CD4-positive, CD25-positive, alpha-beta regulatory T cell (primary cell): ENCODE measurements at regions not wholly inside any gene's neighbourhood (a gene's known extent, or its start where the extent isn't known, plus 50 kb on each side); places are given as distances from the start of the nearest gene placed in this dataset.

Experiments used
- ATAC-seq, 2 donors: fragments of 150-1000 bp; cut with Tn5 transposase; one replicate each; pipeline ENCODE4 v1.10.0; 2021; ENCODE audit warnings: low read depth in 2 of 2, moderate number of reproducible peaks in 2 of 2, moderate library complexity in 1 of 2
- DNase-seq, 3 donors: peaks; one replicate each; pipeline versions ENCODE4 v3.0.0 to v3.0.0-alpha.2; 2012 to 2022; ENCODE audit warnings: mixed read lengths in 1 of 3
- H3K27ac ChIP-seq: one replicate; pipeline ENCODE4 v1.7.0; 2013; ENCODE audit warnings: mild to moderate bottlenecking, low read length; ENCODE audit not compliant: insufficient read depth, poor library complexity, severe bottlenecking
- H3K27me3 ChIP-seq: one replicate; pipeline ENCODE4 v1.7.0; 2013; ENCODE audit warnings: low read length; ENCODE audit not compliant: control insufficient read depth, insufficient read depth
- H3K36me3 ChIP-seq: one replicate; pipeline ENCODE4 v1.7.0; 2013; ENCODE audit warnings: mild to moderate bottlenecking, low read length, moderate library complexity; ENCODE audit not compliant: control insufficient read depth, insufficient read depth
- H3K4me1 ChIP-seq: 2 replicates; pipeline ENCODE4 v1.7.0; 2013; ENCODE audit warnings: mild to moderate bottlenecking, low read length; ENCODE audit not compliant: insufficient read depth, control insufficient read depth, poor library complexity, severe bottlenecking
- H3K4me3 ChIP-seq: one replicate; pipeline ENCODE4 v1.7.0; 2013; ENCODE audit warnings: low read depth, mild to moderate bottlenecking, low read length, moderate library complexity
- H3K9me3 ChIP-seq, 2 experiments: 1 replicate in 1 of 2; 2 replicates in 1 of 2; pipeline ENCODE4 v1.7.0; 2013; ENCODE audit warnings: low read length in 2 of 2, mild to moderate bottlenecking in 1 of 2, moderate library complexity in 1 of 2; ENCODE audit not compliant: control insufficient read depth in 2 of 2
- H3K27ac Mint-ChIP-seq, 3 donors: one replicate each; pipeline ENCODE4 v1.8.0; 2020 to 2022; ENCODE audit warnings: mild to moderate bottlenecking in 3 of 3, mixed read lengths in 3 of 3, moderate library complexity in 2 of 3
- H3K27me3 Mint-ChIP-seq: one replicate; pipeline ENCODE4 v1.8.0; 2022; ENCODE audit warnings: mild to moderate bottlenecking, mixed read lengths
- H3K36me3 Mint-ChIP-seq: one replicate; pipeline ENCODE4 v1.8.0; 2020; ENCODE audit warnings: mixed read lengths
- H3K4me1 Mint-ChIP-seq, 4 donors: one replicate each; pipeline ENCODE4 v1.8.0; 2020 to 2022; ENCODE audit warnings: mixed read lengths in 4 of 4, mild to moderate bottlenecking in 1 of 4
- H3K4me3 Mint-ChIP-seq, 4 donors: one replicate each; pipeline ENCODE4 v1.8.0; 2020 to 2022; ENCODE audit warnings: mild to moderate bottlenecking in 4 of 4, mixed read lengths in 4 of 4, moderate library complexity in 3 of 4
- H3K9me3 Mint-ChIP-seq, 7 donors: one replicate each; pipeline ENCODE4 v1.8.0; 2020 to 2022; ENCODE audit warnings: mixed read lengths in 7 of 7, mild to moderate bottlenecking in 3 of 7, moderate library complexity in 2 of 7

- no peaks in the 10 kb centered on the region for H3K36me3 Mint-ChIP-seq
- ATAC-seq (no peak), DNase-seq (no peak)
- no peaks in the 10 kb centered on the region for H3K36me3 ChIP-seq
- H3K4me3 ChIP-seq: no peak overlapping the region
- no peaks in the 10 kb centered on the region for H3K27me3 ChIP-seq
- no peaks in the 10 kb centered on the region for H3K27me3 Mint-ChIP-seq
- no peaks in the 10 kb centered on the region for H3K4me1 Mint-ChIP-seq
- H3K4me1 ChIP-seq: no peaks in the 10 kb centered on the region
- H3K27ac ChIP-seq: no peak overlapping the region
- no peaks in the 10 kb centered on the region for H3K9me3 ChIP-seq
- H3K27ac Mint-ChIP-seq: no peak overlapping the region
- no peak overlapping the region for H3K4me3 Mint-ChIP-seq
- H3K9me3 Mint-ChIP-seq: peaks cover 0 to 6% (median 0%) of the 10 kb centered on the region in 7 donors
Measured at GRCh38 chr12:88882662-88883061, 302.4 kb upstream of the KITLG start.

GRCh38 chr12:88880051-88880450 lies 299.8 kb upstream of the KITLG start:
- H3K27ac ChIP-seq: no peak overlapping the region
- Mint-ChIP-seq H3K36me3 (no peaks in the 10 kb centered on the region), H3K27me3 (no peaks in the 10 kb centered on the region), H3K9me3 (peaks cover 0 to 6% (median 1%) of the 10 kb centered on the region in 7 donors), H3K27ac (no peak overlapping the region), H3K4me3 (no peak overlapping the region), H3K4me1 (no peaks in the 10 kb centered on the region)
- no peaks in the 10 kb centered on the region for H3K36me3 ChIP-seq
- no peaks in the 10 kb centered on the region for H3K4me1 ChIP-seq
- no peaks in the 10 kb centered on the region for H3K27me3 ChIP-seq
- DNase-seq: no peak
- no peaks in the 10 kb centered on the region for H3K9me3 ChIP-seq
- no peak overlapping the region for H3K4me3 ChIP-seq
- no peak for ATAC-seq

- no peak for DNase-seq
- H3K27me3 ChIP-seq: no peaks in the 10 kb centered on the region
- Mint-ChIP-seq H3K9me3 (peaks cover 0 to 3% (median under 1%) of the 10 kb centered on the region in 7 donors), H3K27ac (no peak overlapping the region), H3K36me3 (no peaks in the 10 kb centered on the region), H3K27me3 (no peaks in the 10 kb centered on the region), H3K4me3 (no peak overlapping the region), H3K4me1 (no peaks in the 10 kb centered on the region)
- no peaks in the 10 kb centered on the region for H3K36me3 ChIP-seq
- no peaks in the 10 kb centered on the region for H3K4me1 ChIP-seq
- no peak overlapping the region for H3K4me3 ChIP-seq
- no peak overlapping the region for H3K27ac ChIP-seq
- H3K9me3 ChIP-seq: no peaks in the 10 kb centered on the region
- no peak for ATAC-seq
Measured at GRCh38 chr12:88878295-88878694, 298.0 kb upstream of the KITLG start.

GRCh38 chr12:88876857-88877256 lies 296.6 kb upstream of the KITLG start:
- Mint-ChIP-seq H3K9me3 (peaks cover 0 to 3% (median 0%) of the 10 kb centered on the region in 7 donors), H3K4me3 (no peak overlapping the region), H3K36me3 (no peaks in the 10 kb centered on the region), H3K27me3 (no peaks in the 10 kb centered on the region), H3K27ac (no peak overlapping the region), H3K4me1 (no peaks in the 10 kb centered on the region)
- H3K9me3 ChIP-seq: no peaks in the 10 kb centered on the region
- H3K27me3 ChIP-seq: no peaks in the 10 kb centered on the region
- no peaks in the 10 kb centered on the region for H3K36me3 ChIP-seq
- no peak overlapping the region for H3K4me3 ChIP-seq
- DNase-seq (no peak), ATAC-seq (no peak)
- no peak overlapping the region for H3K27ac ChIP-seq
- no peaks in the 10 kb centered on the region for H3K4me1 ChIP-seq

GRCh38 chr12:88870000-88870737 lies 289.9 kb upstream of the KITLG start:
- Histone ChIP-seq H3K36me3 (no peaks in the 10 kb centered on the region), H3K27ac (no peak overlapping the region), H3K4me1 (no peaks in the 10 kb centered on the region), H3K27me3 (no peaks in the 10 kb centered on the region), H3K4me3 (no peak overlapping the region), H3K9me3 (no peaks in the 10 kb centered on the region)
- no peaks in the 10 kb centered on the region for H3K36me3 Mint-ChIP-seq
- no peak for ATAC-seq
- H3K4me1 Mint-ChIP-seq: no peaks in the 10 kb centered on the region
- no peak overlapping the region for H3K4me3 Mint-ChIP-seq
- H3K27ac Mint-ChIP-seq: no peak overlapping the region
- no peaks in the 10 kb centered on the region for H3K27me3 Mint-ChIP-seq
- peaks cover 0 to 3% (median 0%) of the 10 kb centered on the region in 7 donors for H3K9me3 Mint-ChIP-seq
- no peak for DNase-seq

GRCh38 chr12:88868050-88868449 lies 287.8 kb upstream of the KITLG start:
- Histone ChIP-seq H3K4me3 (no peak overlapping the region), H3K4me1 (no peaks in the 10 kb centered on the region), H3K36me3 (no peaks in the 10 kb centered on the region), H3K9me3 (no peaks in the 10 kb centered on the region), H3K27me3 (no peaks in the 10 kb centered on the region), H3K27ac (no peak overlapping the region)
- ATAC-seq: no peak
- no peaks in the 10 kb centered on the region for H3K36me3 Mint-ChIP-seq
- H3K9me3 Mint-ChIP-seq: peaks cover 0 to 3% (median under 1%) of the 10 kb centered on the region in 7 donors
- no peak for DNase-seq
- H3K4me3 Mint-ChIP-seq: no peak overlapping the region
- H3K4me1 Mint-ChIP-seq: no peaks in the 10 kb centered on the region
- H3K27me3 Mint-ChIP-seq: no peaks in the 10 kb centered on the region
- no peak overlapping the region for H3K27ac Mint-ChIP-seq

- no peaks in the 10 kb centered on the region for H3K27me3 ChIP-seq
- H3K36me3 ChIP-seq: no peaks in the 10 kb centered on the region
- Mint-ChIP-seq H3K27ac (no peak overlapping the region), H3K9me3 (peaks cover 0 to 5% (median 1%) of the 10 kb centered on the region in 7 donors), H3K4me3 (no peak overlapping the region), H3K4me1 (no peaks in the 10 kb centered on the region), H3K27me3 (no peaks in the 10 kb centered on the region), H3K36me3 (no peaks in the 10 kb centered on the region)
- no peaks in the 10 kb centered on the region for H3K4me1 ChIP-seq
- H3K27ac ChIP-seq: no peak overlapping the region
- no peak overlapping the region for H3K4me3 ChIP-seq
- no peak for ATAC-seq
- no peak for DNase-seq
- H3K9me3 ChIP-seq: no peaks in the 10 kb centered on the region
Measured at GRCh38 chr12:88867510-88867909, 287.2 kb upstream of the KITLG start.

GRCh38 chr12:88866881-88867280 lies 286.6 kb upstream of the KITLG start:
- Histone ChIP-seq H3K36me3 (no peaks in the 10 kb centered on the region), H3K9me3 (no peaks in the 10 kb centered on the region), H3K4me1 (no peaks in the 10 kb centered on the region), H3K4me3 (no peak overlapping the region), H3K27me3 (no peaks in the 10 kb centered on the region), H3K27ac (no peak overlapping the region)
- H3K27me3 Mint-ChIP-seq: no peaks in the 10 kb centered on the region
- H3K4me3 Mint-ChIP-seq: no peak overlapping the region
- no peak overlapping the region for H3K27ac Mint-ChIP-seq
- H3K9me3 Mint-ChIP-seq: peaks cover 0 to 5% (median 1%) of the 10 kb centered on the region in 7 donors
- H3K36me3 Mint-ChIP-seq: no peaks in the 10 kb centered on the region
- ATAC-seq (no peak), DNase-seq (no peak)
- H3K4me1 Mint-ChIP-seq: no peaks in the 10 kb centered on the region
